Endothelial cell of umbilical vein (primary cell): ENCODE measurements at regions not wholly inside any gene's neighbourhood (a gene's known extent, or its start where the extent isn't known, plus 50 kb on each side); places are given as distances from the start of the nearest gene placed in this dataset.

Experiments
- BruUV-seq: library from RNA; stranded (reverse); fragments of 400-500 nt; replicated peaks from 2 replicates; lab custom pipeline; 2021; lab: Mats Ljungman, UMichigan
- CTCF ChIA-PET: fragments of 300-600, 350-600 bp; sonication (Branson Sonifier 250); formaldehyde crosslinking; loops from one replicate; lab custom pipeline; 2021; ENCODE audit warnings: antibody characterized with exemption, inconsistent platforms; lab: Charles Lee
- POLR2A ChIA-PET: fragments of 300-600, 350-600 bp; sonication (Branson Sonifier 250); formaldehyde crosslinking; loops from one replicate; lab custom pipeline; 2021; ENCODE audit warnings: antibody characterized with exemption, inconsistent platforms; lab: Charles Lee
- DNase-seq: peaks from one replicate; pipeline ENCODE4 v3.0.0-alpha.2; 2011; ENCODE audit warnings: low read depth, low spot score
- FAIRE-seq: peaks from 2 replicates; lab custom pipeline; 2011; peaks lifted over from hg19 to GRCh38; lab: Jason Lieb, UNC
- H2AFZ ChIP-seq: 2 replicates; pipeline ENCODE4 v1.6.0; 2012; ENCODE audit warnings: low read depth, low read length, control low read depth, inconsistent platforms
- H3K27ac ChIP-seq: 2 replicates; pipeline ENCODE4 v1.5.1; 2011; ENCODE audit warnings: low read depth, mild to moderate bottlenecking, control low read depth, low read length, moderate library complexity; ENCODE audit not compliant: insufficient read depth
- H3K27me3 ChIP-seq, 2 experiments: 2 replicates each; pipeline versions ENCODE4 v1.6.0 to v1.6.1; 2011; ENCODE audit warnings: low read length in 2 of 2, mixed read lengths in 1 of 2; ENCODE audit not compliant: control insufficient read depth in 2 of 2, insufficient read depth in 2 of 2
- H3K36me3 ChIP-seq, 2 experiments: 2 replicates in 1 of 2; 3 replicates in 1 of 2; pipeline ENCODE4 v1.5.1; 2011; ENCODE audit warnings: low read length in 2 of 2, mild to moderate bottlenecking in 1 of 2, moderate library complexity in 1 of 2; ENCODE audit not compliant: control insufficient read depth in 2 of 2, insufficient read depth in 2 of 2; ENCODE audit errors: extremely low read depth in 1 of 2
- H3K4me1 ChIP-seq: 3 replicates; pipeline ENCODE4 v1.5.1; 2011; ENCODE audit warnings: mild to moderate bottlenecking, low read length; ENCODE audit not compliant: control insufficient read depth, insufficient read depth; ENCODE audit errors: extremely low read depth
- H3K4me2 ChIP-seq: 2 replicates; pipeline ENCODE4 v1.6.1; 2011; ENCODE audit warnings: low read length, control low read depth, mixed read lengths; ENCODE audit not compliant: insufficient read depth
- H3K4me3 ChIP-seq, 3 experiments: fragments of 200-600 bp in 1 of 3; sonication (generic), shearing (Covaris generic) in 1 of 3; replicated peaks in 1 of 3; 2 replicates each; pipeline ENCODE4 v1.5.1; 2011 to 2016; ENCODE audit warnings: control low read depth in 3 of 3, low read length in 3 of 3, mild to moderate bottlenecking in 2 of 3, inconsistent platforms in 1 of 3, low read depth in 1 of 3, moderate library complexity in 1 of 3; ENCODE audit not compliant: insufficient read depth in 1 of 3
- H3K79me2 ChIP-seq: 2 replicates; pipeline ENCODE4 v1.6.0; 2012; ENCODE audit warnings: low read length, inconsistent platforms; ENCODE audit not compliant: control insufficient read depth, insufficient read depth
- H3K9ac ChIP-seq: replicated peaks from 2 replicates; pipeline ENCODE3; 2011; ENCODE audit warnings: low read length, control low read depth; ENCODE audit not compliant: insufficient read depth; ENCODE audit errors: extremely low read depth
- H3K9me1 ChIP-seq: replicated peaks from 3 replicates; pipeline ENCODE4 v1.6.0; 2011; ENCODE audit warnings: mild to moderate bottlenecking, low read length; ENCODE audit not compliant: control insufficient read depth, insufficient read depth; ENCODE audit errors: extremely low read depth
- H3K9me3 ChIP-seq: replicated peaks from 2 replicates; pipeline ENCODE4 v1.5.1; 2012; ENCODE audit warnings: low read length, inconsistent platforms; ENCODE audit not compliant: control insufficient read depth, insufficient read depth
- H4K20me1 ChIP-seq: replicated peaks from 2 replicates; pipeline ENCODE3; 2011; ENCODE audit warnings: mild to moderate bottlenecking, low read length; ENCODE audit not compliant: control insufficient read depth, insufficient read depth; ENCODE audit errors: extremely low read depth
- CTCF ChIP-seq, 2 donors: IDR thresholded peaks; 1 replicate in 1 of 2; 2 replicates in 1 of 2; pipeline ENCODE4 v1.5.1; 2011; ENCODE audit warnings: low read length in 2 of 2, mild to moderate bottlenecking in 2 of 2, moderate library complexity in 2 of 2, control low read depth in 1 of 2, inconsistent platforms in 1 of 2, low read depth in 1 of 2; ENCODE audit not compliant: insufficient read depth in 1 of 2; ENCODE audit errors: extremely low read depth in 1 of 2
- FOS ChIP-seq: IDR thresholded peaks from 2 replicates; pipeline ENCODE4 v1.6.1; 2011; ENCODE audit warnings: mild to moderate bottlenecking, low read length, moderate library complexity, borderline replicate concordance; ENCODE audit not compliant: insufficient read depth
- GATA2 ChIP-seq: IDR thresholded peaks from 2 replicates; pipeline ENCODE4 v1.7.0; 2011; ENCODE audit warnings: low read depth, mild to moderate bottlenecking, moderate library complexity, mixed read lengths, low read length; ENCODE audit not compliant: insufficient read length, insufficient read depth
- JUN ChIP-seq: IDR thresholded peaks from 2 replicates; pipeline ENCODE4 v1.6.1; 2011; ENCODE audit warnings: borderline replicate concordance, low read depth; ENCODE audit not compliant: insufficient read length, insufficient read depth
- MYC ChIP-seq: IDR thresholded peaks from one replicate; pipeline ENCODE4 v1.6.1; 2011; ENCODE audit warnings: mild to moderate bottlenecking, low read depth, low read length
- POLR2A ChIP-seq: IDR thresholded peaks from 2 replicates; pipeline ENCODE4 v1.6.1; 2012; ENCODE audit warnings: low read depth, mild to moderate bottlenecking, control low read depth, low read length
- POLR2AphosphoS5 ChIP-seq: IDR thresholded peaks from 2 replicates; pipeline ENCODE4 v1.6.1; 2012; ENCODE audit warnings: low read depth, mild to moderate bottlenecking, control low read depth, low read length, moderate library complexity; ENCODE audit not compliant: insufficient read depth
- dilution Hi-C: fragments of 300-500 bp; cut with MboI; formaldehyde crosslinking; loops from one replicate; pipeline ENCODE4 v1.15.0; 2019; ENCODE audit warnings: low sequenced_read_pairs; ENCODE audit not compliant: extremely low pct_ligation_motif_present
- intact Hi-C: fragments of 100-400 bp; cut with micrococcal nuclease; formaldehyde crosslinking; loops from one replicate; pipeline ENCODE4 v1.10.0; 2022
- TF ChIP-seq, protein P1 (sequence below): IDR thresholded peaks from 2 replicates; pipeline ENCODE4 v1.6.1; 2011; ENCODE audit not compliant: insufficient read depth, insufficient read length

GRCh38 chr13:57799624-57800023, 168.1 kb downstream of the PCDH17 start:
- Histone ChIP-seq H3K27ac (no peak overlapping the region), H2AFZ (no peak overlapping the region), H3K9me1 (no peaks in the 10 kb centered on the region), H3K9ac (no peak overlapping the region), H3K79me2 (no peaks in the 10 kb centered on the region), H3K4me3 (no peak overlapping the region), H3K9me3 (no peaks in the 10 kb centered on the region), H3K27me3 (no peaks in the 10 kb centered on the region), H3K4me2 (no peak overlapping the region), H4K20me1 (peaks cover 2% of the 10 kb centered on the region), H3K36me3 (no peaks in the 10 kb centered on the region), H3K4me1 (no peaks in the 10 kb centered on the region)
- dilution Hi-C loops (no loop called here), intact Hi-C loops (no loop called here)
- BruUV-seq, result no TSS peak
- CTCF ChIA-PET, result no interaction called here
- TF ChIP-seq FOS (no peak), POLR2A (no peak), POLR2AphosphoS5 (no peak), GATA2 (no peak), JUN (no peak), CTCF (IDR thresholded peaks at IDR 0.05; ENCODE audit: extremely low read depth in 1 of 2, insufficient read depth in 1 of 2, low read depth in 1 of 2, low read length in 2 of 2) (no peak), MYC (no peak)
- TF ChIP-seq, protein P1, sequence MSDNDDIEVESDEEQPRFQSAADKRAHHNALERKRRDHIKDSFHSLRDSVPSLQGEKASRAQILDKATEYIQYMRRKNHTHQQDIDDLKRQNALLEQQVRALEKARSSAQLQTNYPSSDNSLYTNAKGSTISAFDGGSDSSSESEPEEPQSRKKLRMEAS, result no peak
- POLR2A ChIA-PET, result no interaction called here
- DNase-seq (no peak), FAIRE-seq (no peak)
